ENCODE measurements at regions not wholly inside any gene's neighbourhood (a gene's known extent, or its start where the extent isn't known, plus 50 kb on each side); places are given as distances from the start of the nearest gene placed in this dataset.

DNA sequence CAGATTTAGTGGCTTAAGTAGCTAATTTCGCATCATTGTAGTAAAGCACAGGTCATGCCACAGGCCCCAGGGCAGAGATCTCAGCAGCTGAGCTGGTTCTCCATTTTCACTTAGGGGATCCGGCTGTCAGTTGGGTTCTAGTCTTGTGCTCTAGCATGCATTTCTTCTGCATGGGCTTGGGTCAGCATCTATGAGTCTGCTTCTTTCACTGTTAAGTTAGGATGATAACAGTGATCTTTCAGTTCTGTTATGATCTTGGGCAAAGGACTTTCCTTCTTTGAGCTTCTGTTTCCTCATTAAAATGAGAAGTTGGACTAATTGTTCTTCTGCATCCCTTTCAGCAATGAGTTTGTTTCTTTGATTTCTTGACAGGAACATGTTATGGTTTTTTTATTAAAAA is 123.6 kb upstream of the DNAH14 start:
- TF ChIP-seq BHLHE40 (IDR thresholded peaks at IDR 0.05; ENCODE audit: low read depth, low read length), result no peak
- TF ChIP-seq, protein P1, sequence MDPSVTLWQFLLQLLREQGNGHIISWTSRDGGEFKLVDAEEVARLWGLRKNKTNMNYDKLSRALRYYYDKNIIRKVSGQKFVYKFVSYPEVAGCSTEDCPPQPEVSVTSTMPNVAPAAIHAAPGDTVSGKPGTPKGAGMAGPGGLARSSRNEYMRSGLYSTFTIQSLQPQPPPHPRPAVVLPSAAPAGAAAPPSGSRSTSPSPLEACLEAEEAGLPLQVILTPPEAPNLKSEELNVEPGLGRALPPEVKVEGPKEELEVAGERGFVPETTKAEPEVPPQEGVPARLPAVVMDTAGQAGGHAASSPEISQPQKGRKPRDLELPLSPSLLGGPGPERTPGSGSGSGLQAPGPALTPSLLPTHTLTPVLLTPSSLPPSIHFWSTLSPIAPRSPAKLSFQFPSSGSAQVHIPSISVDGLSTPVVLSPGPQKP (IDR thresholded peaks at IDR 0.05; ENCODE audit: borderline replicate concordance, low read depth, low read length), result no peak
- no peak for TF ChIP-seq CTCF (conservative IDR thresholded peaks at IDR 0.05; ENCODE audit: low read depth, low read length)
- no peak for TF ChIP-seq POLR2A (IDR thresholded peaks at IDR 0.05; ENCODE audit: low read depth, low read length)
- no peak for TF ChIP-seq CEBPB (IDR thresholded peaks at IDR 0.05; ENCODE audit: low read depth, low read length)
- TF ChIP-seq RFX5 (IDR thresholded peaks at IDR 0.05; ENCODE audit: low read depth, low read length), result no peak

Measured in IMR-90 (cell line).